Activated CD8-positive, alpha-beta memory T cell treated with anti-CD3 and anti-CD28 coated beads, Interleukin-2, amount 10 ng/mL, durations not matched to agents 7 days and 5 days (primary cell): ENCODE measurements at regions not wholly inside any gene's neighbourhood (a gene's known extent, or its start where the extent isn't known, plus 50 kb on each side); places are given as distances from the start of the nearest gene placed in this dataset.
"Not testable (repeated sequence)": the region's sequence is repeated elsewhere in the genome, so short reads cannot be mapped to it uniquely, and the experiment has no call there.

Experiments used
- ATAC-seq: fragments of 150-1000 bp; cut with Tn5 transposase; one replicate; pipeline ENCODE4 v1.10.0; 2021; ENCODE audit warnings: moderate library complexity
- CTCF ChIA-PET: fragments of 350-600 bp; sonication (Branson Sonifier 250); formaldehyde crosslinking; loops from one replicate; lab custom pipeline; 2021; ENCODE audit warnings: antibody characterized with exemption; lab: Charles Lee
- DNase-seq: peaks from one replicate; pipeline ENCODE4 v3.0.0-alpha.2; 2020
- H3K27ac Mint-ChIP-seq: one replicate; pipeline ENCODE4 v1.8.0; 2021; ENCODE audit warnings: mild to moderate bottlenecking, mixed read lengths
- H3K27me3 Mint-ChIP-seq: one replicate; pipeline ENCODE4 v1.8.0; 2021; ENCODE audit warnings: mixed read lengths
- H3K36me3 Mint-ChIP-seq: one replicate; pipeline ENCODE4 v1.8.0; 2021; ENCODE audit warnings: mild to moderate bottlenecking, mixed read lengths
- H3K4me1 Mint-ChIP-seq: one replicate; pipeline ENCODE4 v1.8.0; 2021; ENCODE audit warnings: mixed read lengths
- H3K4me3 Mint-ChIP-seq: one replicate; pipeline ENCODE4 v1.8.0; 2021; ENCODE audit warnings: mild to moderate bottlenecking, moderate library complexity, mixed read lengths
- H3K9me3 Mint-ChIP-seq: one replicate; pipeline ENCODE4 v1.8.0; 2022; ENCODE audit warnings: low read depth, mixed read lengths

DNA sequence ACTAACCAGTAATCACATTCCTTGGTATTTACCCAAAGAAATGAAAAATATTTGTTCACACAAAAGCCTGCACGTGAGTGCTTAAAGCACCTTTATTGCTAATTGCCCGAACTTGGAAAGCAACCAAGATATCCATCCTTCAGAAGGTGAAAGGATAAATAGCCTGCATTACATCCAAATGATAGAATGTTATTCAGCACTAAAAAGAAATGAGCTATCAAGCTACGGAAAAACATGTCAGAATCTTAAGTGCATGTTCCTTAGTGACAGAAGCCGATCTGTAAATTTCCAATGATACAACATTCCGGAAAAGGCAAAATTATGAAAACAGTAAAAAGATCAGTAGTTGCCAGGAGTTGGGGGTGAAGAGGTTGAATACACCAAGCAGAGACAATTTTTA lies 672.4 kb downstream of the TRIB2 start:
- H3K4me3 Mint-ChIP-seq, H3K27me3 Mint-ChIP-seq, DNase-seq, CTCF ChIA-PET, H3K36me3 Mint-ChIP-seq, H3K27ac Mint-ChIP-seq, H3K4me1 Mint-ChIP-seq, H3K9me3 Mint-ChIP-seq, ATAC-seq: not testable (repeated sequence)

DNA sequence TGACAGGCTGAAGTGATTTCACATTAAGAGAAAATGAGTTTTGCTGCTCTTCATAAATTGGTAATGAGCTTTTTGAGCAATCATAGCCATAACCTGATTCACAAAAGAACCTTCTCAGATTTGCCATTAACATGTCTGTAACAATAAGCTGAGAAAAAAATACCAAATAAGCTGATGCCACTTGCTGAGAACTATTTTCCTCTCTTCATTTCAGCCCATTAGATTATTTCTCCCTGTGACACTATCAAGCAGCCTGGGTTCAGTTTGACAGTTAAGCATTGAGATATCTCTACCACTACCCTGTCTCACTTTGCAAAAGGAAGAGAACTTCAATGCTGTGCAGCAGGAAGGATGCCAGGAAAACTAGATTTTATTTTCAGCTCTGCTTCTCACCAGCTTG lies 673.9 kb downstream of the TRIB2 start:
- H3K27me3 Mint-ChIP-seq, result no peaks in the 10 kb centered on the region
- H3K9me3 Mint-ChIP-seq, result peaks cover 2% of the 10 kb centered on the region
- no peak overlapping the region for H3K27ac Mint-ChIP-seq
- no peaks in the 10 kb centered on the region for H3K36me3 Mint-ChIP-seq
- H3K4me3 Mint-ChIP-seq, result no peak overlapping the region
- H3K4me1 Mint-ChIP-seq, result no peaks in the 10 kb centered on the region
- DNase-seq (no peak), ATAC-seq (no peak)
- CTCF ChIA-PET, result no interaction called here

DNA sequence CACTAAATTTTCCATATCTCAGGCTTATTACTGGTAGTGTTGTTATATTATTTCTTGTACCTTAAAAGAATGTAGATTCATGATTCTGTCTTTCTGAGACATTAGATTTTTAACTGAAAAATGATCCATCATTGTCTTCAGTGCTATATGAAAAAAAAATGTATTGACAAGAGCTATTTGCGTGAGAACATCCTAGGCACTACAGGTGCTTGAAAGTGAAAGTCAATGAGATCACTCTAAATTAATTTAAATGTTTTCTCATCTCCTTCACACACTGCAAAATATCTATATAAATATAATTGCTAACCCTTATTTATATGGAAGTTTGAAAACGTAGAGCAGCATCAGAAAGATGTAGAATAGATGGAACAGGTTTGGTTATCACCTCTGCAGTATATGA lies 684.6 kb downstream of the TRIB2 start:
- ATAC-seq (no peak), DNase-seq (no peak)
- Mint-ChIP-seq H3K4me1 (no peaks in the 10 kb centered on the region), H3K36me3 (no peaks in the 10 kb centered on the region), H3K9me3 (peaks cover 20% of the 10 kb centered on the region), H3K4me3 (no peak overlapping the region), H3K27me3 (no peaks in the 10 kb centered on the region), H3K27ac (no peak overlapping the region)
- CTCF ChIA-PET, result no interaction called here

DNA sequence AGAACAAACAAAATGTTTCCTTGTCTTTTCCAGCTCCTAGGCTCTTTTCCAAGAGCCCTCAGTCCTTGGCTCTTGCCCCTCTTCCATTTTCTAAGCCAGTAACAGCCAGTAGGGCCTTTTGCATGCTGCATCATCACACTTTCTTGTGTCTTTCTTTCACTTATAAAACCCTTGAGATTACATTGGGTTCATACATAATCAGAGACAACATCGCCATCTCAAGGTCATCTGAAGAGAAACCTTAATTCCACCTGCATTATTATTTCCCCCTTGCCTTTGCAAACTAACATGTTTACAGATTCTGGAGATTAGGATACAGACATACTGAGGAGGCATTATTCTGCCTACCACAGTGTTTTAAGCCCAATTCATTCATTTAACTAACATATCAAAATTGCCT lies 697.3 kb downstream of the TRIB2 start:
- Mint-ChIP-seq H3K36me3 (no peaks in the 10 kb centered on the region), H3K27me3 (no peaks in the 10 kb centered on the region), H3K9me3 (peaks cover 11% of the 10 kb centered on the region), H3K4me1 (no peaks in the 10 kb centered on the region), H3K4me3 (no peak overlapping the region), H3K27ac (no peak overlapping the region)
- ATAC-seq (no peak), DNase-seq (no peak)
- CTCF ChIA-PET, result no interaction called here

DNA sequence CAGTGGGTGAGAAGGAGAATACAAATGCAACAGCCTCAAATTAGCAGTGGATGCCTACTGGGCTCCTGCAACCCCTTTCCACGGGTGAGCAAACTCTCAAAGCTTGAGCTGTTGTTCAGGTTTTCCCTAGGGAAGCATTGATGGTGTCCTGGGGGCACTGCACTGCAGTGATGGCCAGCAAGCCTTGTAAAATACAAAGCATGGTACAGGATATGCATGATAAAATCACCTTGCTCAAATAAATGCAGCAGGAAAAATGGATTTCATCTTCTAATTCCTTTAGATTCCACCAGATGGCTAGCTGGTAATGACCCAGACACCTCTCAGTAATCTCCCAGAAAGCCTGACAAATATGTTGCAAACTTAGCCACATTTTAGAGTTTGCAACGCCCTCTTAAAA lies 698.2 kb downstream of the TRIB2 start:
- peaks cover 11% of the 10 kb centered on the region for H3K9me3 Mint-ChIP-seq

DNA sequence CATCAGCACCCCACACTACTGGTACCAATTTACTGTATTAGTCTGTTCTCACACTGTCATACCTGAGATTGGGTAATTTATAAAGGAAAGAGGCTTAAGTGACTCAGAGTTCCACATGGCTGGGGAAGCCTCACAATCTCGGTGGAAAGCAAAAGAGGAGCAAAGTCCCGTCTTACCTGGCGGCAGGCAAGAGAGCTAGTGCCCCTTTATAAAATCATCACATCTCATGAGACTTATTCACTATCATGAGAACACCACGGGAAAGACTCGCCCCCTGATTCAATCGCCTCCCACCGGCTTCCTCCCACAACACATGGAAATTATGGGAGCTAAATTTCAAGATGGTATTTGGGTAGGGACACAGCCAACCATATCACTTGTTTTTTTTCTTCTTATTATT lies 717.2 kb downstream of the TRIB2 start:
- CTCF ChIA-PET, result no interaction called here
- Mint-ChIP-seq H3K9me3 (peaks cover 9% of the 10 kb centered on the region), H3K4me3 (no peak overlapping the region), H3K36me3 (no peaks in the 10 kb centered on the region), H3K27ac (no peak overlapping the region), H3K4me1 (no peaks in the 10 kb centered on the region), H3K27me3 (no peaks in the 10 kb centered on the region)
- no peak for ATAC-seq
- no peak for DNase-seq

More for the DNA sequence above, 698.2 kb downstream of the TRIB2 start:
- H3K4me3 Mint-ChIP-seq, result no peak overlapping the region
- no peaks in the 10 kb centered on the region for H3K27me3 Mint-ChIP-seq
- H3K4me1 Mint-ChIP-seq, result no peaks in the 10 kb centered on the region
- ATAC-seq (no peak), DNase-seq (no peak)
- CTCF ChIA-PET, result no interaction called here
- no peak overlapping the region for H3K27ac Mint-ChIP-seq
- H3K36me3 Mint-ChIP-seq, result no peaks in the 10 kb centered on the region

DNA sequence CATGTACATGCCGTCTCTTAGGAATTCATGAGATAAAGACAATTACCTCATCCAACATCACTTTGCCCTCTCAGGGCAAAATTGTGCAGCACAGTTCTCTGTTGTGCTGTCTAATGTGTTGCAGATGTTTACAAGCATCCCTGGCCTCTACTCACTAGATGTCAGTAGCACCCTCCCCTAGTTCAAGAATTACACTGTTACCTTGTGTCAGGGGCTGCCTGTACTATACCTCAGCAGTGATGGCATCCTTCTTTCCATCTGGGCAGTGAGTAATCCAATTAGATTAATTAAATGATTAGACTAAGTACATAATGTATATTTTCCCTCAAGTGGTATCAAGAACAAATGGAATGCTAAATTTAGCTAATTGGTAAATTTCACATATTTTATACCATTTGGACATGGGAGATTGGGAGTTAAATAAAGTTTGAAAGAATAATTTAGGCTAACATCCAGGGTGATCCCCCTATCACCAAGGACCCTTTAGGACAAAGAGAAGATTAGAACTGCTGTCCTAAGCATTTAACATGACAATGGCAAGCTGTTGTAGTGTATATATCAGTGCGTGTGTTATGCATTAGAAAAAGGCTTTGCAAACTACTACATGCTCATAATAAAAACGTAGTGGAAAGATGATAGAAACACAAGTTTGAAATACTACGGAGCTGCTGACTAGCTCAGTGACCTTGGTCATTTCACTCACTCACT lies 727.0 kb downstream of the TRIB2 start:
- H3K4me1 Mint-ChIP-seq, CTCF ChIA-PET, H3K9me3 Mint-ChIP-seq, H3K4me3 Mint-ChIP-seq, H3K27ac Mint-ChIP-seq, H3K36me3 Mint-ChIP-seq, H3K27me3 Mint-ChIP-seq, DNase-seq, ATAC-seq: not testable (repeated sequence)

DNA sequence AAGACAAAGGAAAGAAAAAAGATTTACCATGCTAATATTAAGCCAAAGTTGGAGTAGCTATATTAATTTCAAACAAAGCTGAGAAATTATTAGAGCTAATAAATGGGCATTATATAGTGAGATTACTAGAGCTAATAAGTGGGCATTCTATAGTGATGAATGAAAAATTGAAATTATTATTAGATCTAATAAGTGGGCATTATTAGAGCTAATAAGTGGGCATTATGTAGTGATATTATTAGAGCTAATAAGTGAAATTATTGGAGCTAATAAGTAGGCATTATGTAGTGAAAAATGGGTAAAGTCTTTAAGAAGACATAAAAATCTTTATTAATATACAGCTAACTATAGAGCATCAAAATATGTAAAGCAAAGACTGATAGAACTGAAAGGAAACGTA lies 745.7 kb downstream of the TRIB2 start:
- Mint-ChIP-seq H3K36me3 (no peaks in the 10 kb centered on the region), H3K9me3 (peaks cover 14% of the 10 kb centered on the region), H3K4me1 (no peaks in the 10 kb centered on the region)

DNA sequence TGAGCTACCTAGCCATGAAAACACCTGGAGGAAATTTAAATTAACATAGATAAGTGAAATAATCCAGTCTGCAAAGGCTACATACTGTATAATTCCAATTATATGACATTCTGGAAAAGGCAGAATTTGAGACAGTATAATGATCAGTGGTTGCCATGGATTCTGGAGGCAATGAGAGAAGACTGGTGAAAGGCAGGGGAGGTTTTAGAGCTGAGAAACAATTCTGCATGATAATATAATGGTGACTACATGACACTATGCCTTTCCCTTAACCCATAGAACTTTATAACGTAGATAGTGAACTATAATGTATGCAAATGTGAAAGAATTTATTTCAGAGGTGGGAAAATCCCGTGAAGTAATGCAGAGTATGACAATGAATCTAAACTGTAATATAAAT lies 749.3 kb downstream of the TRIB2 start:
- Mint-ChIP-seq H3K36me3 (no peaks in the 10 kb centered on the region), H3K27ac (no peak overlapping the region), H3K4me1 (no peaks in the 10 kb centered on the region), H3K27me3 (no peaks in the 10 kb centered on the region), H3K9me3 (peaks cover 7% of the 10 kb centered on the region), H3K4me3 (no peak overlapping the region)
- ATAC-seq (no peak), DNase-seq (no peak)
- CTCF ChIA-PET, result no interaction called here

More for the DNA sequence above, 745.7 kb downstream of the TRIB2 start:
- no peak for DNase-seq
- CTCF ChIA-PET, result no interaction called here
- no peak for ATAC-seq
- Mint-ChIP-seq H3K4me3 (no peak overlapping the region), H3K27ac (no peak overlapping the region), H3K27me3 (no peaks in the 10 kb centered on the region)

DNA sequence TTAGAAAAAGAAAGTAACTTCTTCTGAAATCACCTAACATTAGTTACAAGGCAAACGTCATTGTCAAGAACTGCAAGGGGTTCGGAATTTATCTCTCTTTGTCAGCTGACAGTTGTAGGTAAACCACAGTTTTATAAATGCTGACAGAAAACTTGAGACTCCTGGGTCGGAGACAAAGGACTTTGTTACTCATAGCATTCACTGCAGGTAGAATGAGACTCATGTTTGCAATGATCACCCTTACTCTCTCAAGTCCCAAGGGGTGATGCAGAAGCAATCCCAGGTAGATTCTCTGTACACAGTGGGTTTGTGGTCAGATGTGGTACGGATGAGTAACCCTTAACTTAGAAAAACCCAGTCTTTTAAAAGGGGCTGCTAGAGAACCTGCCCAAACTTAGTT lies 757.8 kb downstream of the TRIB2 start:
- Mint-ChIP-seq H3K4me1 (no peaks in the 10 kb centered on the region), H3K4me3 (no peak overlapping the region), H3K36me3 (no peaks in the 10 kb centered on the region), H3K9me3 (no peaks in the 10 kb centered on the region), H3K27me3 (no peaks in the 10 kb centered on the region), H3K27ac (no peak overlapping the region)
- DNase-seq (no peak), ATAC-seq (no peak)
- CTCF ChIA-PET, result no interaction called here

DNA sequence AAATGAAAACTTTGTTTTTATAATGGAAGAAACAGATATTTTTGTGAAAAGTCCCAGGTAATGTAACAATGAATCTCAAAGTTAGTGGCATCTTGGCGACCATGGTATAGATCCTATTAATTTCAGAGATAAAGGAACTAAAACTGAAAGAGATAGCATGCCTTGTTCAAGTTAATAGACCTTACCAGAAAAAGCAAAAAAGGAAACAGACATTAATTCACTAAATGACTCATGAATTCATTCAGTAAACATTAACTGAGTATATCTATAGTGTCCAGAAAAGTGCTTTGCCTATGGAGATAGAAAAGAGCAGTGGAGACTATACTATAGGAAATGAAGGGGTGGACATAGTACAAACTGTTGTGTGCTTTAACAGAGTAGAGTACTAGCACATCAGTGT lies 763.3 kb downstream of the TRIB2 start:
- peaks cover 2% of the 10 kb centered on the region for H3K9me3 Mint-ChIP-seq
- no peak for DNase-seq
- no peaks in the 10 kb centered on the region for H3K27me3 Mint-ChIP-seq
- no peaks in the 10 kb centered on the region for H3K36me3 Mint-ChIP-seq
- H3K4me3 Mint-ChIP-seq, result no peak overlapping the region
- H3K4me1 Mint-ChIP-seq, result no peaks in the 10 kb centered on the region
- CTCF ChIA-PET, result no interaction called here
- H3K27ac Mint-ChIP-seq, result no peak overlapping the region
- ATAC-seq, result no peak

DNA sequence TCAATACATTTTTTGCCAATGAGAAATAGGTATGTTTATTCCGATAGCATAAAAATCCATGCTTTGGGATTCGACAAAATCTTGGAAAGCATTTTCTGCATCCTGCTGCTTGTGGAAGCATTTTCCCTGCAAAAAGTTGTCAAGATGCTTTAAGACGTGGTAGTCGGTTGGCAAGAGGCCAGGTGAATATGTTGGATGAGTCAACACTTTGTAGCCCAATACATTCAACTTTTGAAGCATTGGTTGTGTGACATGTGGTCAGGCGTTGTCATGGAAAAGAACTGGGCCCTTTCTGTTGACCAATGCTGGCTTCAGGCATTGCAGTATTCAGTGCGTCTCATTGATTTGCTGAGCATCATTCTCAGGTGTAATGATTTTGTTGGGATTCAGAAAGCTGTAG lies 764.5 kb downstream of the TRIB2 start:
- Mint-ChIP-seq H3K9me3 (peaks cover 2% of the 10 kb centered on the region), H3K4me1 (no peaks in the 10 kb centered on the region), H3K4me3 (no peak overlapping the region), H3K27ac (no peak overlapping the region), H3K27me3 (no peaks in the 10 kb centered on the region), H3K36me3 (no peaks in the 10 kb centered on the region)
- ATAC-seq, result no peak
- CTCF ChIA-PET, result no interaction called here
- DNase-seq, result no peak

DNA sequence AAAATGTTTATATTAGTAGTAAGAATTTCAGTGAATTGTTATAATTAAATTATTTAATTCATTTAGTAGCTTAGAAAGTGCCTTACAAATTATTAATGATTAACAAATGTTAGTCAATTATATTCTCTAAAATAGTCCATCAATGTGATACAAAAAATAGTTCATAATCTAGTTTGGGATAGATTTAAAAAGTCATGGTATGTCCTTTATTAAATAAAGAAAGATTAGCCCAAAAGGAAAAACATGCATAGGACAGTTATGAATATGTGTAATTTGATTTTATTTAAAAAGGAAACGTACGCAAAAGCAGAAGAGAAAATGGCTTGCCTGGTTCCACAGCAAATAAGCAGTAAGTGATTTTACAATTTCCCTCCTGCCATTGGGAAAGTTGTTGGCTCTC lies 768.5 kb downstream of the TRIB2 start:
- Mint-ChIP-seq H3K27me3 (no peaks in the 10 kb centered on the region), H3K4me1 (no peaks in the 10 kb centered on the region), H3K36me3 (no peaks in the 10 kb centered on the region), H3K4me3 (no peak overlapping the region), H3K9me3 (peaks cover 2% of the 10 kb centered on the region), H3K27ac (no peak overlapping the region)
- CTCF ChIA-PET, result no interaction called here
- ATAC-seq (no peak), DNase-seq (no peak)

DNA sequence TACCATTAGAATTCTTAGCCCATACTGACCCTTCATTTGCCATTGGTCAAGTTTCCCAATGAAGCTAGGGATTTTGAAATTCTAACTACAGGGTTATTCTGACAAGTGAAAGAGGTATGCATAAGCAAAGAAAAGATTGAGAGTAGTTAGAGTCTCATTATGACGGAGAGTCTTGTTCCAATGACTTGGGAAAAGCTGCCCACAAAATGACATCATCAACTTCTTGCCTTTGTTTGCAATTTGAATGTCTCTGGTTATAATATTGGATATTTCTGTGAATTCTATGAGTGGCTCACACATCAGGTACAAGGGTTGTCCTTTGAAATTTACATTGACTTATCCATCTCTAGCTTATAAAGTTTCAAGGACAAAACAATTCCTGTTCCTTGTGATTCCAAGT lies 772.2 kb downstream of the TRIB2 start:
- DNase-seq (no peak), ATAC-seq (no peak)
- Mint-ChIP-seq H3K36me3 (no peaks in the 10 kb centered on the region), H3K27ac (no peak overlapping the region), H3K4me3 (no peak overlapping the region), H3K27me3 (no peaks in the 10 kb centered on the region), H3K4me1 (no peaks in the 10 kb centered on the region), H3K9me3 (peaks cover 2% of the 10 kb centered on the region)
- CTCF ChIA-PET, result no interaction called here

DNA sequence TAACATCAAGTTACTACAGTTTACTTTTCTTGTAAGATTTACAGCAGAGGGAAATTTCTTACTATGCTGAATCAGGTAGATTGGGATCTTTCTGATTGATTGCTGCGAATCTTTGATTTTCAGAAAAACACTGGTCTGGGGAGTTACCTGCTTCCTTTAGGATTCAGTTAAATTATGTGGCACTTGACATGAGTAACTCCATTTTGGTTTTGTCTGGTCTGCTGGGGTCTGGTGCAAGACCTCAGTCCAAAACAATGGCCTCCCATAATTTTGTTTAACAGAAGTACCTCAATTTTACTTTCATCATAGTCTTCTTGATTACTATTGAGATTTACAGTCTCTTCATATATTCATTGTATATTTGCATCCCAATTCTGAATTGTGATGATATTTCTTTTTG lies 775.5 kb downstream of the TRIB2 start:
- no peak for ATAC-seq
- no peaks in the 10 kb centered on the region for H3K36me3 Mint-ChIP-seq
- no peaks in the 10 kb centered on the region for H3K27me3 Mint-ChIP-seq
- H3K4me3 Mint-ChIP-seq, result no peak overlapping the region
- CTCF ChIA-PET, result no interaction called here
- DNase-seq, result no peak
- H3K27ac Mint-ChIP-seq, result no peak overlapping the region
- H3K4me1 Mint-ChIP-seq, result no peaks in the 10 kb centered on the region
- peaks cover 2% of the 10 kb centered on the region for H3K9me3 Mint-ChIP-seq
